ENCODE measurements at regions not wholly inside any gene's neighbourhood (a gene's known extent, or its start where the extent isn't known, plus 50 kb on each side); places are given as distances from the start of the nearest gene placed in this dataset.

GRCh38 chr6:22913612-22914011, 344.2 kb downstream of the HDGFL1 start:
- FAIRE-seq (no peak), DNase-seq (ENCODE audit: extremely low spot score, insufficient read length, low read depth) (no peak)

GRCh38 chr6:22917344-22917743, 348.0 kb downstream of the HDGFL1 start:
- DNase-seq (ENCODE audit: extremely low spot score, insufficient read length, low read depth) = no peak

GRCh38 chr6:22921828-22922227, 352.5 kb downstream of the HDGFL1 start:
- FAIRE-seq = no peak

More at GRCh38 chr6:22917344-22917743, 348.0 kb downstream of the HDGFL1 start:
- FAIRE-seq = no peak

DNA sequence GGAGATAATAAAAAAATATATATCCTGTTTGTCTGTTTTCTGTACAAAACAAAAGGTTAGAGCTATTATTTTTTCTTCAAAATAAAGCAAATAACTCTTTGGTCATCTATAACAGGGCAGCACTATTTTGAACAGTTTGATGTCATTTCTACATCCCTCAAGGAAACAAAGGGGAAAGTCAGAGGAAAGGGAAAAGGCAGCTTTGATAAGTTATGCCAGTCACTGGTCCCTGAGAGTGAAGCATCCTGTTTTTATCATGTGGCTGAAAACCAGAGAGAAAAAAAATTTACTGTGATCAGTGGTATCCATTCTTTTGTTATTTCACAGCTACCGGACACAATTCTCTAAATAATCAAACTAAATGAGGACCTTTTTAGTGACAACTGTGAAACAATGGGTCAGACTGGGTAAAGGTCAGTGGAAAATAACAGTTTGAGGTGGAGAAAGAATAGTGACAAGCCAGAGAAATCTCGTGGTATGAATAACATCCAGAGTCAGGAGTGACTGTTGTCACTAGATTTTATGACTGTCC, 356.0 kb downstream of the HDGFL1 start:
- DNase-seq (ENCODE audit: extremely low spot score, insufficient read length, low read depth) (no peak), FAIRE-seq (no peak)

More at GRCh38 chr6:22921828-22922227, 352.5 kb downstream of the HDGFL1 start:
- DNase-seq (ENCODE audit: extremely low spot score, insufficient read length, low read depth) = no peak

DNA sequence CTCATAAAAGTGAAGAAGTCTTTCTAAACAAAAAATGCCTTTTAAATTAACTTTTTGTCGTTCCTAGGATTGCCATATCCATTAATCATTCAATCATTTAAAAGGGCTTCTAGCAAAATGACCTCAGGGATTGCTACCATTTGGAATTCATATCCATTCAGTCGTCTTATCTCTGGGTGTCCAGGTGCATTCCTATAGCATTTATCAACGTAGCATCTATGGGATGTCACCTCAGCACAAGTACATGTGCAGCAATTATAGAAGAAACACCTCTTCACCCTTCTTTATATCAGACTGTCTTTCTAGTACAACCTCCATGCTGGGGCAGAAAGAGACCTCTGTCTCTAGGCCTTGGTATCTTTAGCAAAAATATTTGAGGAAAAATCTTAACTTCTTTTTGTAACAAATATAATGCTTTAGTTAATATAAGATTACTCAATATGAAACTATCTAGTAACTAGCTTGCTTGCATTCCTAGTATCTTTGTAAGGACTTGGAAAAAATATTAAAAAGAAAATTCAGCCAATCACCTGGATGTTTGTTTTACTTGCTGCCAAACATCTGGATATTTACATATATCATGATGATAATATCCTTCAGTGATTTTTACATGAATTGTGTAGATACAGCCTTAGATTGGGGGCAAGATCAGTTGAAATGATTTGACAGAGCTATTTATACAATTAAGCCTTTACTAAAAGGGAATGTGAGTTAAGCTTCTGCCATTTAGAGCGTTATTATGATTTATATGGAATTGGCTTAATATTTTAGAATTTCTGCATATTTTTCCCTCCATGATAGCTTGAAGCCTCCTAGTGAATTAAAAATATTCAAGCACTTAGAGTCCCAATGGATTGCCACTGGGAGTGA, 356.8 kb downstream of the HDGFL1 start:
- no peak for FAIRE-seq
- DNase-seq (ENCODE audit: extremely low spot score, insufficient read length, low read depth) = no peak

GRCh38 chr6:22926790-22927354, 357.5 kb downstream of the HDGFL1 start:
- FAIRE-seq (no peak), DNase-seq (ENCODE audit: extremely low spot score, insufficient read length, low read depth) (no peak)

DNA sequence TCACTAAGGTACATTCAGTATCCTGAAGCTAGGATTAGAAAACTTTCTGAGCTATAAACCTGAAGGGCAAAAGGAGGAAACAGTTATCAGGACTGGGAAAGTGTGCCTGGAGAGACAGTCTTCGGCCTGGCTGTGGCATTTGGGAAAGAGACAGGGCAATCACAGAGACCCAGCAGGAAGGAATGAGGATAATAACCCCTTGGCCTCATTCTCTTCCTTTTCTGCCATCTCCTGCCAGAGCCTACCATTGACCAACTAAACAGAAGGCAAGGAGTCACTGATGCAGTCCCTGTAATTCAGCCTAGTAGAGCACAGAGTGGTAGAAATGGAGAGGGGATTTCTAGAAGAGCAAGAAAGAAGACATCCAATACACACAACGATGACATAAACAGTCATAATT, 359.4 kb downstream of the HDGFL1 start:
- no peak for FAIRE-seq
- no peak for DNase-seq (ENCODE audit: extremely low spot score, insufficient read length, low read depth)

GRCh38 chr6:22929311-22929985, 360.1 kb downstream of the HDGFL1 start:
- DNase-seq (ENCODE audit: extremely low spot score, insufficient read length, low read depth) (no peak), FAIRE-seq (peak; percentile 18)

DNA sequence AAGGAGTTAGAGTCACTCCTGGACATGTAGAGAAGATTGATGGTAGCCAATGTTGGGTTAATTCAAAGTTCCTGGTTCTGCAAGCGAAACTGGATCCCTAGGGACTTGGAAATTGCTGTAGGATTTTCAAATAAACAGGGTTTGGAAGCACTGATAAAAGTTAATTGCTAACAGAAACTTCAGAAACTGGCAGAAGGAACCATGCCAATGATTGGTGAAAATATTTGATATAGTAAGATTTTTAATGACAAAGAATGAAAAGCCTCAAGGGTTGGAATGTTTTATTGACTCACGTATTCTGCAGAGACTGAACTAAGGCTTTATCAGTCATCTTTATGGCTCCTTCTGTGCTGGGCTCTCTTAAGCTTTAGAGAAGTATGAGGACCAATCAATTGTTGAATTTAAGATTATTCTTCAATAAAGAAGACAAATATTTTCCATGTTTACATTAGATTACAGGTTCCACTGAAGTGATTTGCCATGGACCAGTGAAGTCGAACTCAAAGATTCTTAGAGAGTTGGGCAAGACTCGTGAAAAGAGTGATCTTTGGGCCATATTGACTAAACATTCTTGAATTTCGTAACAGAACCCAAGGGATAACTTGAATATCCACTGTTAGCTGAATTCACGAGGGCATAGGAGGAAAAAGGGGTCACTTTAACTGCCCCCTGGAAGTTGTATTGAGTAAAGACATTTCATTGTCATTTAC, 371.4 kb downstream of the HDGFL1 start:
- FAIRE-seq (no peak), DNase-seq (ENCODE audit: extremely low spot score, insufficient read length, low read depth) (no peak)

- FAIRE-seq (no peak), DNase-seq (ENCODE audit: extremely low spot score, insufficient read length, low read depth) (no peak)
These were observed 373.0 kb downstream of the HDGFL1 start for GRCh38 chr6:22942403-22942802.

- DNase-seq (ENCODE audit: extremely low spot score, insufficient read length, low read depth) = no peak
- no peak for FAIRE-seq
These were observed 374.0 kb downstream of the HDGFL1 start for GRCh38 chr6:22943327-22943726.

GRCh38 chr6:22949967-22950366, 380.6 kb downstream of the HDGFL1 start:
- FAIRE-seq (no peak), DNase-seq (ENCODE audit: extremely low spot score, insufficient read length, low read depth) (no peak)

DNA sequence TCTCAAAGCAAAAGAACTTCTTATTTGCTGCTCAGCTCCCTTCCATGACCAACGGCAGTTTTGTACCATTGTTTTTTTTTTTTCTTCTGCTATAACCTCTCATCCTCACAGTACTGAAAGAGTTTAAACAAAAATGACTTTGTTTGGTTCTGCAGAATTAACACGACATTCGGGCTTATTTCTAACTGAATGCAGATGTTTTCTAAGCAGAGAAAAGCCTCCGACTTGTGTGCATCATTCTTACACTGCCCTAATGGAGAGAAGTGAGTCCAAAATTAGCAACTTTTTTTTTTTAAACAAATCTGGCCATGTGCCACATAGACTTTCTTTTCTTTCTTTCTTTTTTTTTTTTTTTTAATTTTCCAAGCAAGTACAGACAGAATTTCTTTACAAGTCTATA, 382.7 kb downstream of the HDGFL1 start:
- FAIRE-seq (no peak), DNase-seq (ENCODE audit: extremely low spot score, insufficient read length, low read depth) (no peak)

- DNase-seq (ENCODE audit: extremely low spot score, insufficient read length, low read depth) (no peak), FAIRE-seq (no peak)
These were observed 385.5 kb downstream of the HDGFL1 start for GRCh38 chr6:22954749-22955385.

DNA sequence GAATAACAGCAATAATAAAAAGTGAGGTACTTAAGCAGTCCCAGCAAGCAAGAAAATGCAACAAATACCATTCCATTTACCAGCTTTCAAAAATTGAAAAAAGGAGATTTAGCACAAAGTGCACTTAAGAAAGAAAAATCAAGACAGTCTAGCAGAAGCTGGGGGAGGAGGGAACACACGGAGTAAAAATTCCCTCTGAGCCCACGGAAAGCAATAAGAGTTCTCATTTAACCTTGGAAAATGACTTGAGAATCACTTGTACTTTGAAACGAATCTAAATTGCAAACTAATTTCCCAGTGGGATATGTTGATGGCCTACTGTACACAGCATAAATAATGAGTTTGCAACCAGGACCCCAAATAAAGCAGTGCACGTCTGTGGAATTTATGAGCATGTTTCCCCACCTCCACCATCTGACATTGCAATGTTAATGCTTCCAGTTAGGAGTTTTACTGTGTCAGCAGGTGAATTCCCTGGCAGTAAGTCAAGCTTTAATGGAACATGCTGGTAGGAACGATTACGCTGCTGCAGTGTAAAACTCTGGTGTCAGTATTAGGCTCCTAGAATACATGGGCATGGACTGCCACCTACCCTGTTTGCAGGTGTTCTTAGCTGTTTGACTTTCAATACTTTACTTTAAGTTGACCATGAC, 386.8 kb downstream of the HDGFL1 start:
- FAIRE-seq = no peak

GRCh38 chr6:22958677-22959076, 389.3 kb downstream of the HDGFL1 start:
- DNase-seq (ENCODE audit: extremely low spot score, insufficient read length, low read depth) (no peak), FAIRE-seq (no peak)

More for the DNA sequence above, 386.8 kb downstream of the HDGFL1 start:
- DNase-seq (ENCODE audit: extremely low spot score, insufficient read length, low read depth) = no peak

GRCh38 chr6:22959571-22959970, 390.2 kb downstream of the HDGFL1 start:
- no peak for DNase-seq (ENCODE audit: extremely low spot score, insufficient read length, low read depth)
- no peak for FAIRE-seq

DNA sequence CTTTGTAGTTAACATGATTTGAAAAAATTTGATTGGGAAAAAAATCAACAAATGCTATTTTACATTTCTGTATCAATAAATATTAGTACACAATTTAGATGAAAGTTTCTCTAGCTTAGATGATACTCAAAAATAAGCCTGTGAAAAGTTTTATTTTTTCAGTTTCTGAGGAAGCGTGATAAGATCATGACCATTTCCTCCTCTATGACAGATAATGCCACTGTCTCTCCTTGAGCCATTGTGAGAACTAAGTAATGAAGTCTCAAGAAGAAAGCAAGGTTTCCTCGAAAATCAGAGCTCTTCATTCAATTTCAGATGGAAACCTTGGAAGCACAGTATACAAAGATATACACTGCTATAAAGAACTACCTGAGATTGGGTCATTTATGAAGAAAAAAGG, 395.0 kb downstream of the HDGFL1 start:
- FAIRE-seq (no peak), DNase-seq (ENCODE audit: extremely low spot score, insufficient read length, low read depth) (no peak)

- DNase-seq (ENCODE audit: extremely low spot score, insufficient read length, low read depth) = no peak
- FAIRE-seq = no peak
These were observed 396.5 kb downstream of the HDGFL1 start for GRCh38 chr6:22965889-22966288.
